ENCODE measurements at regions not wholly inside any gene's neighbourhood (a gene's known extent, or its start where the extent isn't known, plus 50 kb on each side); places are given as distances from the start of the nearest gene placed in this dataset.

DNA sequence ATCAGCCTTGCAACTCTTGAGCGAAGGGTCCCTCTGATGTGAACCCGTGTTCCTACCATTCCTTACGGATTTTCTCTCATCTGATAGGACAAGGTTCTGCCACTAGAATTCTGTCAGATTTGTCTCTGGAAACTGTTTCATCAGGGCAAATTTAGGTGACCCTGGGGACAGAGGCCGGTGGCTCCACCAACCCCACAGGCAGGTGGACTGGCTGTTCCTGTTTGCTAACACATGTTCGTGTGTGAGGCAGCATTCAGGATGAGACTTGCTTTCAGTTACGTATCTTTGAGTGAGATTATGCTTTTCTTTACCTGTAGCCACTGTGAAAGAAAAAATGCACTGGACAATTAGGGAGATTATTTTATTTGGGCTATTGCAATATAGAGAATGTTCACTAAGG, 449.9 kb downstream of the INHBA start:
- Histone ChIP-seq H3K36me3 (ENCODE audit: insufficient read depth, low read length) (no peaks in the 10 kb centered on the region), H3K4me1 (ENCODE audit: insufficient read depth, low read length) (peaks cover 15% of the 10 kb centered on the region), H3K4me2 (ENCODE audit: insufficient read depth, low read length) (no peak overlapping the region), H4K20me1 (ENCODE audit: insufficient read depth, low read length) (no peaks in the 10 kb centered on the region), H3K79me2 (ENCODE audit: insufficient read depth, low read length) (no peaks in the 10 kb centered on the region), H3K27ac (ENCODE audit: low read depth, low read length) (no peak overlapping the region), H2AFZ (ENCODE audit: low read length) (no peak overlapping the region), H3K4me3 (ENCODE audit: insufficient read depth, low read length) (no peak overlapping the region), H3K27me3 (ENCODE audit: insufficient read depth, low read length) (no peaks in the 10 kb centered on the region), H3K9me3 (ENCODE audit: low read depth, low read length) (no peaks in the 10 kb centered on the region)
- no peak for TF ChIP-seq CTCF (IDR thresholded peaks at IDR 0.05; ENCODE audit: extremely low read depth, low read depth, low read length)
- no peak for DNase-seq (ENCODE audit: insufficient read length, low spot score, missing footprints)

GRCh38 chr7:41252551-41252950, 450.3 kb downstream of the INHBA start:
- Histone ChIP-seq H3K27me3 (ENCODE audit: insufficient read depth, low read length) (no peaks in the 10 kb centered on the region), H4K20me1 (ENCODE audit: insufficient read depth, low read length) (no peaks in the 10 kb centered on the region), H3K27ac (ENCODE audit: low read depth, low read length) (no peak overlapping the region), H2AFZ (ENCODE audit: low read length) (no peak overlapping the region), H3K9me3 (ENCODE audit: low read depth, low read length) (no peaks in the 10 kb centered on the region), H3K4me3 (ENCODE audit: insufficient read depth, low read length) (no peak overlapping the region), H3K79me2 (ENCODE audit: insufficient read depth, low read length) (no peaks in the 10 kb centered on the region), H3K4me2 (ENCODE audit: insufficient read depth, low read length) (no peak overlapping the region), H3K36me3 (ENCODE audit: insufficient read depth, low read length) (no peaks in the 10 kb centered on the region), H3K4me1 (ENCODE audit: insufficient read depth, low read length) (peaks cover 15% of the 10 kb centered on the region)
- no peak for TF ChIP-seq CTCF (IDR thresholded peaks at IDR 0.05; ENCODE audit: extremely low read depth, low read depth, low read length)
- no peak for DNase-seq (ENCODE audit: insufficient read length, low spot score, missing footprints)

DNA sequence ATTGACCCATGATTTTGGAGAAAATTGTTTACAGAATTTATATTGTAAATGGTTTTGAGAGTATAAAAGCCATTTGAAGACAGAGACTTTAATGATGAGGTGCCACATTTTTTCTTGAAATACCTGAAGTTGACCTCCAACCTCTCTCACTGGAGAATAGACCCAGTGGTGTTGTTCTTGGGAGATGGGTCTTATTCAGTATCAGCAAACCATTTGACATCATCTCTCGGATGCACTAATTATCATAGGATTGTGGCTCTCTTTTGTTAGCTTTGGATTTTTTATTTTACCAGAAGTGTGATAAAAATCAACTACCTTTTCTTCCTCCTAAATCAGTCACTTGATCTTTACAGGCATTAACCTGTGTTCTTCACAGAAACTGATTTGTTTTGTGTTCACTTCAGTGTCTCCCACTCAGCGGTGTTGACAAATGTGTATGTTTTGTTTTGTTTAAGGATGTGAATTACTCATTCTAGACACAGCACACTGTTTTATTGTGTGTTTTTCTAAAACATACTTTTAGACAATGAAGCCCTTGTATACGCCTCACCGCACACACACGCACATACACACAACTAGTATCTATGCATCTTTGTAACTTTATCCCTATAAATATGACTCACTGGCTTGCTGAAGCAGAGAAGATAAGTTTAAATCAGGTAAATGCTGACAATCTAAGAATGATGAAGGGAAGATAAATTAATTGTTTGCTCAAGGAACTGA, 455.6 kb downstream of the INHBA start:
- Histone ChIP-seq H3K79me2 (ENCODE audit: insufficient read depth, low read length) (no peaks in the 10 kb centered on the region), H2AFZ (ENCODE audit: low read length) (no peak overlapping the region), H3K27me3 (ENCODE audit: insufficient read depth, low read length) (no peaks in the 10 kb centered on the region), H3K4me1 (ENCODE audit: insufficient read depth, low read length) (peaks cover 11% of the 10 kb centered on the region), H3K36me3 (ENCODE audit: insufficient read depth, low read length) (no peaks in the 10 kb centered on the region), H3K4me3 (ENCODE audit: insufficient read depth, low read length) (no peak overlapping the region), H3K4me2 (ENCODE audit: insufficient read depth, low read length) (no peak overlapping the region), H3K27ac (ENCODE audit: low read depth, low read length) (no peak overlapping the region), H4K20me1 (ENCODE audit: insufficient read depth, low read length) (no peaks in the 10 kb centered on the region), H3K9me3 (ENCODE audit: low read depth, low read length) (no peaks in the 10 kb centered on the region)
- DNase-seq (ENCODE audit: insufficient read length, low spot score, missing footprints) = no peak
- no peak for TF ChIP-seq CTCF (IDR thresholded peaks at IDR 0.05; ENCODE audit: extremely low read depth, low read depth, low read length)

DNA sequence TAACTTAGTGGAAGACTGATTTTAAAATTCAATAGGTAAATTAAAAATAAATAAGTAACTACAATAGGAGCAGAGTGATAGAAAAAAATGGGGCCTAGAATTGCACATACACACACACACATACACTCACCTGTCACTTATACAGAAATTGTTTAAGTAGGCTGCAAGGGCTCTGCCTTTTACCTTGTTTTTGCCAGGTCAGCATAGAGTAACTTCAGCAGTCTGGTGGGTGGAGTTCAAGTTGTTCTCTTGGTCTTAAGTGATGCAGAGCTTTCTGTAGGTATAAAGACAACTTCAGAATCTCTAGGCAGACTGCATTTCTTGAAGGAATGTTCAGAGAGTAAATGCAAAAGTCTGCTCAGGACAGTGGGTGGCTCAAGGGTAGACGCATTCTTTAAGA, 457.0 kb downstream of the INHBA start:
- DNase-seq (ENCODE audit: insufficient read length, low spot score, missing footprints) = no peak
- Histone ChIP-seq H2AFZ (ENCODE audit: low read length) (no peak overlapping the region), H3K79me2 (ENCODE audit: insufficient read depth, low read length) (no peaks in the 10 kb centered on the region), H3K4me1 (ENCODE audit: insufficient read depth, low read length) (peaks cover 11% of the 10 kb centered on the region), H4K20me1 (ENCODE audit: insufficient read depth, low read length) (no peaks in the 10 kb centered on the region), H3K36me3 (ENCODE audit: insufficient read depth, low read length) (no peaks in the 10 kb centered on the region), H3K27me3 (ENCODE audit: insufficient read depth, low read length) (no peaks in the 10 kb centered on the region), H3K9me3 (ENCODE audit: low read depth, low read length) (no peaks in the 10 kb centered on the region), H3K4me2 (ENCODE audit: insufficient read depth, low read length) (no peak overlapping the region), H3K27ac (ENCODE audit: low read depth, low read length) (no peak overlapping the region), H3K4me3 (ENCODE audit: insufficient read depth, low read length) (no peak overlapping the region)
- TF ChIP-seq CTCF (IDR thresholded peaks at IDR 0.05; ENCODE audit: extremely low read depth, low read depth, low read length) = no peak

All from osteoblast (primary cell).